Choroid plexus epithelial cell (primary cell): ENCODE measurements at regions not wholly inside any gene's neighbourhood (a gene's known extent, or its start where the extent isn't known, plus 50 kb on each side); places are given as distances from the start of the nearest gene placed in this dataset.

Experiments used
- DNase-seq: peaks from one replicate; pipeline ENCODE4 v3.0.0-alpha.2; 2010; ENCODE audit warnings: low read depth
- H3K4me3 ChIP-seq: 2 replicates; pipeline ENCODE4 v1.5.1; 2011; ENCODE audit warnings: low read depth, mild to moderate bottlenecking, control low read depth, low read length, moderate library complexity
- TF ChIP-seq, protein P1 (sequence below): conservative IDR thresholded peaks from 2 replicates; pipeline ENCODE4 v1.5.1; 2011; ENCODE audit warnings: low read depth, mild to moderate bottlenecking, control low read depth, inconsistent platforms, low read length, moderate library complexity

DNA sequence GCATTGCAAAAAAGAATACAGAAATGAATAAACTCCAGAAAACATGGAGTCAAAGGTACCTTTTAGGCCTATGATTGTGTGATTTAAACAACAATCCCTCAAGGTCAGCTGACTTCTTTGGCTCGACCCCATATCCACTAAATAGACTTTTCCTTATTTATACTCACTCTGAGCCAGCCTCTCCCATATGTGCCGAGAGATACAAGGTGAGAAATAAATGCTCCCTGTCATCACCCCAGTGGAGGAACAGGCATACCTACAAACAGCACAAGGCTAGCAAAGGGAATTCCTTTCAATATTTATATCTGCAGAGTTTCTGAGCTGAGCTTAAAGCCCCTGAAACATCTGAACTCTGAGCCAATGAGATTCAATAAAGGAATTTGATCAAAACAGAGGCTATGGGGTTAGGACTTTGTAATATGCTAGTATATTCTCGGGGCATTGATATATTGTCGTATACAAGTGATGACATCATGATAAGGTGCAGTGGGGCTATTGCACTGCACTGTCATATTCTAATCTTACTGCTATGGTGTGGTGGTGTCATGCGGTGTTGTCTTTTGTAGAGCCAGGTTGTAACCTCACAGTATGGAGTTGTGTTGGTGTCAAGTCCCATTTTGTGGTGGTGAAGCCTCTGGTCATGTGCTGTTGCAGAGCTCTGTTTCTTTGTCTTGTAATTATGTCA is 56.0 kb upstream of the GALNT18 start:
- no peak overlapping the region for H3K4me3 ChIP-seq
- TF ChIP-seq, protein P1, sequence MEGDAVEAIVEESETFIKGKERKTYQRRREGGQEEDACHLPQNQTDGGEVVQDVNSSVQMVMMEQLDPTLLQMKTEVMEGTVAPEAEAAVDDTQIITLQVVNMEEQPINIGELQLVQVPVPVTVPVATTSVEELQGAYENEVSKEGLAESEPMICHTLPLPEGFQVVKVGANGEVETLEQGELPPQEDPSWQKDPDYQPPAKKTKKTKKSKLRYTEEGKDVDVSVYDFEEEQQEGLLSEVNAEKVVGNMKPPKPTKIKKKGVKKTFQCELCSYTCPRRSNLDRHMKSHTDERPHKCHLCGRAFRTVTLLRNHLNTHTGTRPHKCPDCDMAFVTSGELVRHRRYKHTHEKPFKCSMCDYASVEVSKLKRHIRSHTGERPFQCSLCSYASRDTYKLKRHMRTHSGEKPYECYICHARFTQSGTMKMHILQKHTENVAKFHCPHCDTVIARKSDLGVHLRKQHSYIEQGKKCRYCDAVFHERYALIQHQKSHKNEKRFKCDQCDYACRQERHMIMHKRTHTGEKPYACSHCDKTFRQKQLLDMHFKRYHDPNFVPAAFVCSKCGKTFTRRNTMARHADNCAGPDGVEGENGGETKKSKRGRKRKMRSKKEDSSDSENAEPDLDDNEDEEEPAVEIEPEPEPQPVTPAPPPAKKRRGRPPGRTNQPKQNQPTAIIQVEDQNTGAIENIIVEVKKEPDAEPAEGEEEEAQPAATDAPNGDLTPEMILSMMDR = no peak
- DNase-seq = no peak

DNA sequence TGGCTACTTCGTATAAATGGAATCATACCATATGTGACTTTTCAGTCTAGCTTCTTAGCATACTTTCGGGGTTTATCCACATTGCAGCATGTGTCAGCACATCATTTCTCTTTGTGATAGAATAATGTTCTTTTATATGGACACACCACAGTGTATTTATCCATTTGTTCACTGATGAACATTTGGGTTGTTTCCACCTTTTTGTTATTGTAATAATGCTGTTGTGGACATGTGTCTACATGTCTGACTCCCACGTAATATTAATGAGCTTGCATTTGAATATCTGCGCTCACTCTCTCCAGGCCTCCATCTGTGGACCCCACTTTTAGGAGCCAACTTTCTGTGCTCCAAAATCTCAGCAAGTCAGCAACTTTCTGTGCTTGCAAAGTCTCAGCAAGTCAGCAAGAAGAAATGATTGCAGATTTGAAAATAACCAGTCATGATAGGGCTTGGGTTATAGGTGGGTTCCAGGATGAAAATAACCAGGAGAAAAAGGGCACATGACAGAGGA is 53.9 kb upstream of the GALNT18 start:
- no peak overlapping the region for H3K4me3 ChIP-seq
- TF ChIP-seq, protein P1 = no peak
- DNase-seq = no peak

DNA sequence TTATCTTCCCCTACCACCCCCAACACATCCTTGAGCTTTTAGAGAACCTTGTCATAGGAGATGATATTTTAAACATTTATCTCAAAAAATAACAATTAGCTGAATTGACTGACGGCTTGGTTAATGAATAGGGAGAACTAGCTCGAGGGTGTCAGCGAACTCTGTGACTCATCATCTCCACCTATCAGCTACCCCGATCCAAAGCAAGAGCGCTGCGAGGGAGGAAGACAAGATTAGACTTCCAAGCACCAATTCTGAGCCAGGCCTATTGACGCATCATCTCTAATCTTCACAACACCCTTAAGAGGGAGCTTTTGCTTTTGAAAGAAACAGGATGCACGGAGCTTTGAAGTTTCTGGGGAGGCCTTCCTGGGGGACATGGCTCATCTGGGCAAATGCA is 51.0 kb upstream of the GALNT18 start:
- no peak overlapping the region for H3K4me3 ChIP-seq
- TF ChIP-seq, protein P1 = no peak
- DNase-seq = no peak

DNA sequence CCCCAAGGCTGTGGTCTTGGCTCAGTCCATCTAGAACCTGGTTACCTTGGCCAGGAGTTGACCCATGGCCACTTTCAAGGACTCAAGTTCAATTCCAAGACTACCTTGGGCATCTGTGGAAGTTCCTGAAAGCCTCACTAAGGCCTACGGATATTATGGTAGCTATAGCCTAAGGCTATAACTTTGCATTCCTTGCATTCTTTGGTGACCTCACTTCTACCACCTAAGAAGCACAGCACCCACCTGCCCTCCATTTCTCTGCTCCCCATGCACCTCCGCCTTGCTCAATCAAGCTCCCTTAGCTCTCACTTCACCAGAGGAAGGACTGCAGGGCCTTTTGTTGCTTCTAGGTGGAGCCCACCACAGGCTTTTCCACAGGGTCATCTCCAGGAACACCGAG is 50.3 kb upstream of the GALNT18 start:
- no peak for DNase-seq
- no peak overlapping the region for H3K4me3 ChIP-seq
- TF ChIP-seq, protein P1 = no peak
